ENCODE measurements at regions not wholly inside any gene's neighbourhood (a gene's known extent, or its start where the extent isn't known, plus 50 kb on each side); places are given as distances from the start of the nearest gene placed in this dataset.

DNA sequence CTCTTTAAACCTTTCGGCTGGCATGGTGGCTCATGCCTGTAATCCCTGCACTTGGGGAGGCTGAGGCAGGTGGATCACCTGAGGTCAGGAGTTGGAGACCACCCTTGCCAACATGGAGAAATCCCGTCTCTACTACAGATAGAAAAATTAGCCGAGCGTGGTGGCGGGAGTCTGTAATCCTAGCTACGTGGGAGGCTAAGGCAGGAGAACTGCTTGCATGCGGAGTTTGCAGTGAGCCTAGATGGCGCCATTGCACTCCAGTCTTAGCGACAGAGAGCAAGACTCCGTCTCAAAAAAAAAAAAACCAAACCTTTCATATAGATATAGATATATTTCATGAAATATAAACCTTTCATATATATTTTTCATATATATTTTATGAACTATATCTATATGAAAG, 864.7 kb downstream of the TRIB2 start:
- DNase-seq (ENCODE audit: low read depth, low spot score): no peak

DNA sequence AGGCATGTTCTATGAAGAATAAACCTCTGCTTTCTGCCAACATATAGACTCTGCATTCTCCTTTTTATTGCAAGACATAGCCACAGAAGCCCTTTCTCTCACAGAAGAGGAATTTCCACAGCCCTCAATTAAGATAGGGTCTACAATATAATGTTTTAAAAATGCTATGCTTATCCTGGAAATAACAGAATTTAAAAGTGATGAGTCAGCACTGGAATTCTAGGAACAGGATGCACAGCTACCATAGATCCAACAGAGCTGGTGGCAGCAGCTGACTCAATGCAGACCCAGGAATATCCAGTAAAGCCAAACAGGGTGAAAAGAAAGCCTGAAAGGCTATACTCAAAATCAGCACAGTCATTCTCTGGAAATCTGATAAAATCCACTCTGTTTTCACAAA, 866.9 kb downstream of the TRIB2 start:
- no peak for DNase-seq (ENCODE audit: low read depth, low spot score)

DNA sequence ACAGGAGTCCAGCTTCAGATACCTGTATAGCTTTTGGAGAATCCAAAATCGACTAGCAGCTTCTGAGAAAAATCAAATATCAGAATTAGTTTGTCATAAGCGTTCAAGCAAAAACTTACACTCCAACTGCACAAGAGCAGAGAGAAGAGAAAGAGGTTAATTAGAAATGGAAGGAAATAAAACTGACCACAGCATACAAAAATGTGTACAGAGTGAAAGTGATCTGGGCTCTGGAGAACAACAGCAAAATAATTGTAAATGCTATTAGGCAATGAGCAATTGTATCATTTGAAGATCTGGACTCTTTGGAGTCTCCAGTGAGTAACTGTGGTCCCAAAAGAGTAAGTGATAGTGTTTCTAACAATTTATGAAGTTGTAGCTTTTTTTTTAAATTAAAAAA, 867.3 kb downstream of the TRIB2 start:
- DNase-seq (ENCODE audit: low read depth, low spot score): no peak

DNA sequence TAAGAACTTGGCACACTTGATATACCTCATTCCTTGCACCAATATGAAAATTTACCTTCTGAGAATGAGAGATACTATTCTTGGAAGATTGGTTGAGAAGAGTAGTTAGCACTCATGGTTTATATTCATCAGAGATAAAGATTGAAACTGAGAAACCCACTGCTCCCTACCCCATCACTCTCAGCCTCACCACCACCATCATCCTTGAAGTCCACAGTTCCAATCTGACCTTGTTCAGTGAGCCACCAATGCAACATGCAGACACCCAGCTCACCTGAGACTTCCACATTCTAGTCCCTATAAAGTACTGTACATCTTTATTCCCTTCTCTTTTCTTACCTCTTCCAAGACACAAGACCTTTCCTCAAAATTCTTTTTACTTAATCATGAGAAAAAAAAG, 869.0 kb downstream of the TRIB2 start:
- no peak for DNase-seq (ENCODE audit: low read depth, low spot score)

DNA sequence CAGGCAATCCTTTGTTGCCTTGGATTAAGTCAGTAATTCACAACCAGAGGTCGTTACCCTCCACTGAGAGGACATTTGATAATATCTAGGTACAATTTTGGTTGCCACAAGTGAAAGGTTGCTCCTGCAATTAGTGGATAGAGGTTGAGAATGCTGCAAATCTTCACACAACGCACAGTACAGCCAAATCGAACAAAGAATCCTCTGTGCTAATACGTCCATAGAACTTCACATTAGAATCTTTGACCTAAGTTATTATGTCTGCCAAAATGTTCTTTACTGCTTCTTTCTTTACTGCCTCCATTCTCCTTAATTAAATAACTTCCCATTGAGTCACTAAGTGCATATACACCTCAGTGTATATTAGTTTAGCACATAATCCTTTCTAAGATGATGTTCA, 879.5 kb downstream of the TRIB2 start:
- DNase-seq (ENCODE audit: low read depth, low spot score): no peak

DNA sequence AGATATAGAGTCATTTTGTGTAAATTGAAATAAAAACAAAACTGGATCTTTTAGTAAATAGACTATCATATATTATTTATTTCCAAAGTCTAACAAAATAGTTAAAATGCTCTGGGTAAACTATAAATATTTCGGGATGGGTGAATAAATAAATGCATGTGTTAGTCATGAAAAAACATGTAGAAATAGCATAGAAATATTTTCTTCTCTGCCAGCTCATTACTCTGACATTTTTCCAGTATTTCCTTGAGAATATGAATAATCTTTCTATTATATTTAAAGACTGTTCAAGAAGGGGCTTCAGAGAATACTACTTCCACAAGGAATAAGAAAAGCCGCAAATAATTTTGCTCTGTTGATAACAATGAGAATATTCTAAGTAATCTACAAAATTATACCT, 880.4 kb downstream of the TRIB2 start:
- no peak for DNase-seq (ENCODE audit: low read depth, low spot score)

DNA sequence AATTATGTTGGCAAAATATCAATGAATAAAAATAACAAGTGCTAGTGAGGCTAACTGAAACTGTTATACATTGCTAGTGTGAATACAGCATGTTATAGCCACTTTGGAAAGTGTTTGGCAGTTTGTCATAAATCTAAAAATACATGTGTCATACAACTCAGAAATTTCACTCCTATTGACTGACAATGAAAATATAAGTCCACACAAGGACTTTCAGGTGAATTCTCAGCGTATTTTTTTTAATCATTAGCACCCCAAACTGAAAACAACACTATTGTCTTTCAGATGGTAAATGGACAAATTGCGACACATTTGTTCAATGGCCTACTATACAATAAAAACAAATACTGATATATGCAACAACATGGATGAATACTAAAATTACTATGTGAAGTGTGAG, 884.8 kb downstream of the TRIB2 start:
- no peak for DNase-seq (ENCODE audit: low read depth, low spot score)

DNA sequence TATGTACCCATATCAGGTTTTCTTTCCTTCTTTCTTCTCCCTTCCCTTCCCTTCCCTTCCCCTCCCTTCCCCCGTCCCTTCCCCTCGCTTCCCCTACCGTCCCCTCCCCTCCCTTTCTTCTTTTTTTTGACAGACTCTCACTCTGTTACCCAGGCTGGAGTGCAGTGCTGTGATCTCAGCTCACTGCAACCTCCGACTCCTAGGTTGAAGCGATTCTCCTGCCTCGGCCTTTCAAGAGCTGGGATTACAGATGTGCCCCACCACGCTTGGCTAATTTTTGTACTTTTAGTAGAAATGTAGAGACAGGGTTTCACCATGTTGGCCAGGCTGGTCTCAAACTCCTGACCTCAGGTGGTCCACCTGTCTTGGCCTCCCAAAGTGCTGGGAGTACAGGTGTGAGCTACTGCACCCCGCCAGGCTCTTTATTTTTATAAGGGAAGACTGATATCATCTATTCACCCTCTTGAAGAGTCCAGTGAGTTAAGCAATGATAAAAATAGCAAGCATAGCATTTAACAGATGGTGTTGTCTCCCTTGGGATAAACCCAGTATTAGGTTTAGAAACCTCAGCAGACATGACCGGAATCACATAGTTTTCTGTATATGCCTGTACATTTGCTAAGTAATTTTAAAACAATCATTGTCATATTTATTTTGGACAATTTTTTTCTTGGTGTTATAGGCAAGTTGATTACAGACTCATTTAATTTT, 888.4 kb downstream of the TRIB2 start:
- no peak for DNase-seq (ENCODE audit: low read depth, low spot score)

DNA sequence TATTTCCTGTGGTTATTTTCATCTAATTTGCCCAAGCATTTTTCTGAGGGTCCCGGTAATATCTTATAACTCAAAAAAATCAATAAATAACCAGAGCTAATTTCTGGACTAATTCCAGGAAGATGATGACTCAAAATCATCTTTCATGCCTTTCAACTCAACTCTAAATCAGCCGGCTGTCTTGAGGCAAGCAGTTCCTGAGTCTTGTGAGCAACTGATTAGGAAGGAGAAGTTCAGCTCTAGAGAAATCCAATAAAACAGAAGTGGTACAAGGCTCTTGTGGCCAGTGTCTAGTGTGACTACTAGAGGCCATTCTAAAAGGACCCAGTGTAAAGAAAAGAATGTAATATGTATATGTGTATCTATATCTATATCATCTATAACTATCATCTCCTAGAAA, 890.4 kb downstream of the TRIB2 start:
- no peak for DNase-seq (ENCODE audit: low read depth, low spot score)

DNA sequence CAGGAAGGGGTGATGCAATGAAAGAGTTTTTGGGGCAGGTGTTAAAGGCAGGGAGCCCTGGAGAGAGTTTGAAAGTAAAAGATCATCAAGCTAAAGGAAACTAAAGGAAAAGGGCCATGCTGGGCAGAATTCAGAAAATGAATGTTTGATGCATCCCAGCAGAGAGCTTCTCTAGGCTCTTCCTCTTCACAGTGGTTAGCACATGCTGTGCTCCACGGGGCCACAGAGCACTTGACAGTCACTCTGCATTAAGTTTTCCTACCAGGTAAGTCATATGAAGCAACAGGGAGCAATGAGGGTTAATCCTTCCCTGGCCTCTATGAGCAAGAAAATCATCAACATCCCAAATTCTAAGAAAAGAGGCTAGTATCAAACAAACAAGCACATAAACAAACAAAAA, 895.2 kb downstream of the TRIB2 start:
- no peak for DNase-seq (ENCODE audit: low read depth, low spot score)

DNA sequence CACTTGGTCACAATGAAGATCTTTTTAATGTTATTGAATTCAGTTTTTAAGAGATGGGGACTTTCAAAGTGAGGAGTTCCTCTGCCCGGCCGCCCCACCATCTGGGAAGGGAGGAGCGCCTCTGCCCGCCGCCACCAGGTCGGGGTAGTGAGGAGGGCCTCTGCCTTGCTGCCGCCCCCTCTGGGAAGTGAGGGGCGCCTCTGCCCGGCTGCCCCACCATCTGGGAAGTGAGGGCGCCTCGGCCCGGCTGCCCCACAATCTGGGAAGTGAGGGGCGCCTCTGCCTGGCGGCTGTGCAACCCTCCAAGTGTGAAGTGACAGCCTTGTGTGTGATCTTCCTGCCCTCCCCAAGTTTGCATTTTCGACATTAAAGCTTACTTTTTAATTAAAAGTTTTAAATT, 899.3 kb downstream of the TRIB2 start:
- no peak for DNase-seq (ENCODE audit: low read depth, low spot score)

DNA sequence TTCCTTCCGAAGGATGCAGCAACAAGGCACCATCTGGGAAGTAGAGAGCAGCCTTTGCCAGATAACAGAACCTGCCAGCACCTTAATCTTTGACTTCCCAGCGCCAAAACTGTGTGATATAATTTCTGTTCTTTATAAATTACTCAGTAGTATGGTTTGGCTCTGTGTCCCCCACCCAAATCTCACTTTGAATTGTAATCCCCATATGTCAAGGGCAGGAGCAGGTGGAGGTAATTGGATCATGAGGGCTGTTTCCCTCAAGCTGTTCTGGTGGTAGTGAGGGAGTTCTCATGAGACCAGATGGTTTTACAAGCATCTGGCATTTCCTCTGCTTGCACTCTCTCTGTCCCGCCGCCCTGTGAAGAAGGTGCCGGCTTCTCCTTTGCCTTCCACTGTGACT, 899.9 kb downstream of the TRIB2 start:
- no peak for DNase-seq (ENCODE audit: low read depth, low spot score)

DNA sequence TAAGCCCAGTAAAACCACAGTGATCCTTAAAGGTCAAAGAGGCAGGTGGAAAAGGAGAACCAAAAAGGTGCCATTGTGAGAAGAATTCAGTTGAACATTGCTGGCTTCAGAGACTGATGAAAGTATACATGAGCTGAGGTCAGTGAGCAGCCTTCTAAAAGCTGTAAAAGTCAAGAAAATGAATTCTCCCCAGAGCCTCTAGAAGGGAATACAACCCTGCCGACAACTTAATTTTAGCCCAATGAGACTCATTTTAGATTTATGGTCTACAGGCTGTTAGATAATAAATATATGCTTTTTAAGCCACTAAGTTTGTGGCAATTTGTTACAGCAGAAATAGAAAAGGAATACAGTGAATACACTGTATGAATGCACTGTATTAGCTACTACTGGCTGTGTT, 911.4 kb downstream of the TRIB2 start:
- DNase-seq (ENCODE audit: low read depth, low spot score): no peak

DNA sequence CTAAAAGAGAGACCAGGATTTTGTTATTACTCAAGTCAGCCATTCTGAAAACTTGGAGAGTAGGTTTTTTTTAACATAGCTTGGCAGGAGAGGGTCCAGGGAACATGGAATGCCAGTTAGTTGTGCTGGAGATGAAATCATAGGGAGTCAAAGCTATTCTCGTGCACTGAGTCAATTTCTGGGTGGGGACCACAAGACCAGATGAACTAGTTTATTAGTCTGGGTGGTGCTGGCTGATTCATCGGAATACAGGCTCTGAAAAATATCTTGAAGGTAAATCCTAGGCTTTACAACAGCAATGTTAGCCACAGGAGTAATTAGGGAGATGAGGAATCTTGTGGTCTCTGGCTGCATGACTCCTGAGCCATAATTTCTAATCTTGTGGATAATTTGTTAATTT, 921.4 kb downstream of the TRIB2 start:
- DNase-seq (ENCODE audit: low read depth, low spot score): no peak

DNA sequence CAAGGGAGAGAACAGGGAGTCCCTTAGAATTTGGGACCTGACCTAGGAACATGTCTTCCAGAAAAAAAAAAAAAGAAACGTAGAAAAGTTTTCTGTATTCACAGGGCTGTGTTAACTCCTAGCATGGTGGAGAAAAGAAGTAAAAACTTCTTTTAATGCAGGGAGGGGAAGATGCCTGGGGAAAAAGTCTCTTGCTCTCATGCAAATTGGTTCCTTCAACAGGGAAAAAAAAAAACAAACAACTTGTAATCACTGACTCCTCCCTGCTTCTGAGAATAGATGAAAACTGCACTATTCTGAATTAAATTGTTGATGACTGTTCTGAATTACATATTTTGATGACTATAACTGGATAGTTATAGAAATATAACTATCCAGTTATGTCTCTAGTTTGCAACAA, 933.2 kb downstream of the TRIB2 start:
- no peak for DNase-seq (ENCODE audit: low read depth, low spot score)

DNA sequence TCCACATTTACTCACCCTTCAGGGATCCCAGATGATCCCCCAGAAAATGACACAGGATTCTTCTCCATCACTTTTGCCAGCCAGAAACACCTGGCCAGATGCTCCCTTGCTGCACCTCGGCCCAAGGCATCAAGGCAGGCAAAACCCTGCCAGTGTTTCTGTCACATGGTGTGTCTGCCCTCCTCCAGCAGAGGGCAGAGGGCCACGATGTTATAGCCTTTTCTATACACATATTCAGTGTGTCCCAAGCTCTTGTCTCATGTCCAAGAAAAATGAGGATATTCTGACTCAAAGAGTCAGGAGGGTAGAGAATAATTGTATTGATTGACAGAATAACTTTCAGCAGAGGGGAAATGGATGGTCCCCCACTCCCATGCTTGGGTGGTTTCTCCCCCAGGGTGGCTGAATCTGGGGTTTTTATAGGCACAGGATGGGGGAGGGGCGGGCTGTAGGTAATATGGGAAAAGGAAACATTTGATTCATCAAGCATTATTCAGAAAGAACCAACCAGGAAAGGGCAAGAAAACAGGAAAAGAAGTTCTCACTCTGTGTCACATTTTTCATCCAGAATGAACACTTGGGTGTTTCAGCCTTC, 933.9 kb downstream of the TRIB2 start:
- DNase-seq (ENCODE audit: low read depth, low spot score): no peak

DNA sequence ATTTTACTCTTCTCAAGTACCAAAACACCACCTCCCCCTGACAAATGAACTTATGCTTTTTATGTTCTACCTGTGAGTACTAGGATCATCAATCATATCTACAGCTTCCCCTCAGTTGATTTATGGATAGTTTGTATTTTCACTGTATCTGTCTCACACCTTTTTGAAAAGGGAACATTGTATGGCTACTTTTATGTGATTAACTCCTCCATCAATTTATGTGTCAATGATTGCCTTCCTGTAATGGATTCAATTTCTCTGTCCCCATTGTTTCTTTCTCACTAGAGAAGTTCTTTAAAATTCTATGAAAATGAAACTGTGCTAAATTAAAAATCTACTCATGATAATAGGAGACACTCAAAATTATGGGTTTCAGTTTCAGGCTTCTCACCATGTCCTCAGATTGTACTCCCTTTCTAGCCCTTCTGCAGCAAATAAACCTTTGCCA, 935.0 kb downstream of the TRIB2 start:
- no peak for DNase-seq (ENCODE audit: low read depth, low spot score)

DNA sequence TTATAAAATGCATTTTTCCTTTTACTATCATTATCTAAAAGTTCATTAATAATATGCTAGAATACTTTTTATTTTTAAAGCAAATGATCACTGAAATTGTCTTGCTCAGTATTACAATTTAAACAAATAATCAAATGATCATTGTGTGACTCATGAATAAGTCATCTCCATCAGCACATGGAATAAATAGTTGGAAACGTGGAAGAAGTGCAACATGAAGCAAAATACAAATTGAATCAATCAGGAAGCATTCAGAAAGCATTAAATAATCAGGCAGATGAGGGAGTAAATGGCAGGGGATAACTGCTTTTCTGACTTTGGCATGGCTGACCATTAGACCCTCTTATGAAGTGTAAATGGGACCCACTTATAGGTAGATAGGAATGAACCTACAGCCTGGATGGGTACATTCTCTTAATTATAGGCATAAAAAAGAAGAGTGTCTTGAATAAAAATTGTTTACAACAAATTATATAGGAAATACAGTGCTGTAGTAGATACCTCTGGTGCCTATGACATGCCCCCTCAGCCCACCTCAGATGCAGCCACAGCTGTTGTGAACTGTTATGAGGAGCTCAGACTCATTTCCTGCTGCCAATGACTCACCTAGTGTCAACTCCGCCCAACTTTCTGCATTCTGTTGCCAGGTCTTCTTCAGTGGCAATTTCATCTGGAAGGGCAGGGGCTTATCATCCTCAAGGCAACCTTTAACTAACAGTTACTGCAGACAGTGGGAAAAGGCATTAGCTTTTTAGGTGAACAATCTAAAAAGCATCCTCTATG, 936.0 kb downstream of the TRIB2 start:
- DNase-seq (ENCODE audit: low read depth, low spot score): no peak

DNA sequence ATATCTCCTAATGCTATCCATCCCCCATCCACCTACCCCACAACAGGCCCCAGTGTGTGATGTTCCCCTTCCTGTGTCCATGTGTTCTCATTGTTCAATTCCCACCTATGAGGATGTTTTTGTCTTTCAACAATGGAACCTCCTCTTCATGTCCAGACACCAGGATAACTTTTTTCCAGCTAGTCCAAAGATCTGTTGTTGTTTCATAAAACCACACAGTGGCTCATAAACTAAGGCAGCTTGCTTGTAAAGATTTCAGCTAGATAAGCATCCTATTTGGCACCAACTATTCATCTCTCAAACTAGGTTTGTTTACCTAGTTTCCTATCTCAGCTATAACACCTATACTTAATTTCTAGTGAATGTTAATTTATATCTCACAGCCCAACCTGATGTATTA, 937.7 kb downstream of the TRIB2 start:
- no peak for DNase-seq (ENCODE audit: low read depth, low spot score)

DNA sequence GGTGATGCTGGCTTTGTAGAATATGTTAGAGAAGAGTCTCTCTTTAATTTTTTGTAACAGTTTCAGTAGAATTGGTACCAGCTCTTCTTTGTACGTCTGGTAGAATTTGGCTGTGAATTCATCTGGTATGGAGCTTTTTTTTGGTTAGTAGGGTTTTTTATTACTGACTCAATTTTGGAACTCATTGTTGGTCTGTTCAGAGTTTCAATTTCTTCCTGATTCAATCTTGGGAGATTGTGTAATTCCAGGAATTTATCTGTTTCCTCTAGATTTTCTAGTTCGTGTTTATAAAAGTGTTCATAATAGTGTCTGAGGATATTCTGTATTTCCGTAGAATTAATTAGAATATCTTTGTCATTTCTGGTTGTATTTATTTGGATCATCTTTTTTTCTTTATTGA, 943.5 kb downstream of the TRIB2 start:
- DNase-seq (ENCODE audit: low read depth, low spot score): no peak

DNA sequence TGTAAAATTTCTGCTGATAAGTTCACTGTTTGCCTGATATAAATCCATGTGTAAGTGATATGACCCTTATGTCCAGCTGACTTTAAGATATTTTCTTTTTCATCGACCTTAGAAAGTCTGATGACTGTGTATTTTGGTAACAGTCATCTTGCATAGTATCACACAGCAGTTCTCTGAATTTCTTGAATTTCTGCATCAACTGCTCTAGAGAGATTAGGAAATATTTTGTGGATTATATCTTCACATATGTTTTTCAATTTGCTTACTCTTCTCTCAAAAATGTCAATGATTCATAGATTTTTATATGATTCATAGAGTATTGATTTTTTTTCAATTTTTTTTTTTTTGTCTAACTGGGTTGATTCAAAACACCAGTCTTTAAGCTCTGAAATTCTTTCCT, 945.3 kb downstream of the TRIB2 start:
- DNase-seq (ENCODE audit: low read depth, low spot score): no peak

DNA sequence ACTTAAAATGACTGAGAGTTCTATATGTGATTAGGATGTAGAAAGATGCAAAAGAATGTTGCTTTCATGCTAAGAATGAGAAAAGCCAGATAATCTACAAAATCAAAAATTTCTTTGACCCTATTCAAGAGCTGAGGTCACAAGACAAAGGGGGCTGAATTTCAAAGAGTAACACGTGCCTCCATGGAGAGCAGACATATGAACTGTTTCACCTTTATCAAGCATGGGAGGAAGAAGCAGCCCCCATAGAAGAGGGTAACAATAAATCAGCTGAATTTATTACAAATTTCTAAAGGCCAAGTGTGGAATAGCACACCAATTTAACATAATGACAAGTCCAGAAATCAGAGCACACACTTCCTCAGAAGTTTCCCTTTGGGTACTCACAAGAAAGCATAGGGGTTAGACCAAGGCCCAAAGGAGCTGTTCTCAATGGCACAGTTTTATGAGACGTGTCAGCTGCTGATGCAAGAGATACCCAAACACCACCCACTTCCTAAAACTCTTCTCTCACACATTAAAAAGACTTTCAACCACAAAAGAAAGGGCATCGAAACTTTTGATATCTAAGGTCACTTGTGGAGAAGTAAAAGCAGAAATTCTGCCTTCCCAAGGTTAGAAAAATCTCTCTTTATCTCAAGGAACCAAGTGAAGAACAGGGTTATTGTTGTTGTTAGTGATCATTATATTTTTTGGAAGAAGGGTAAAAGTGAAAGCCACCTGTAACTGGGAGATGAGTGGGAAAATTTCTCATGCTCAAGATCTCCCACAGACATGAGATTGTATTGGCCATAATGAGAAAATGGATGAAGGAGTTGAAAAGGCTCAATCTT, 950.1 kb downstream of the TRIB2 start:
- no peak for DNase-seq (ENCODE audit: low read depth, low spot score)

Measured in activated CD4-positive, CD25-positive, alpha-beta regulatory T cell treated with anti-CD3 and anti-CD28 coated beads, Interleukin-2, amount 50 U/mL, for 16 hours (primary cell).